ENCODE measurements at regions not wholly inside any gene's neighbourhood (a gene's known extent, or its start where the extent isn't known, plus 50 kb on each side); places are given as distances from the start of the nearest gene placed in this dataset.

DNA sequence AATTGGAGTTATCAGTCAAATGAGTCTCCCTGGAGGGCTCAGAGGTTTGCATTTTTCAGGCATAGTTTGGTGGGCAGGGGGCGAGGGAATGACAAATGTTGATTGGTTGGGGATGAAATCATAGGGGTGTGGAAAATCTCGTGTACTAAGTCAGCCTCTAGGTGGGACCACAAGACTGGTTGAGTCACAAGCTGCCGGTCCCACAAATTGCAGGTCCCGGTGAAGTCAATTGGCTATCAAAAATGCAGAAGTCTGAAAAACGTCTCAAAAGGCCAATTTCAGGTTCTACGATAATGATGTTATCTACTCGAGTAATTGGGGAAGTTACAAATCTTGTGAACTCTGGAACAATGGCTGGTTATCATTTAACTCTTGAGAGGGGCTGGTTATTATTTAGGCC lies 98.8 kb upstream of the DHX15 start:
- TF ChIP-seq EZH2 (IDR thresholded peaks at IDR 0.05; ENCODE audit: low read length, unreplicated experiment) (no peak), CTCF (conservative IDR thresholded peaks at IDR 0.05; ENCODE audit: low read depth, low read length) (no peak)

Measured in PC-3 (cell line).